GM19438 (cell line): ENCODE measurements at regions not wholly inside any gene's neighbourhood (a gene's known extent, or its start where the extent isn't known, plus 50 kb on each side); places are given as distances from the start of the nearest gene placed in this dataset.

Source experiments
- ATAC-seq: cut with Tn5 transposase; IDR thresholded peaks from one replicate; pipeline ENCODE4 v1.9.1; 2021; ENCODE audit warnings: low read depth; ENCODE audit not compliant: unreplicated experiment

DNA sequence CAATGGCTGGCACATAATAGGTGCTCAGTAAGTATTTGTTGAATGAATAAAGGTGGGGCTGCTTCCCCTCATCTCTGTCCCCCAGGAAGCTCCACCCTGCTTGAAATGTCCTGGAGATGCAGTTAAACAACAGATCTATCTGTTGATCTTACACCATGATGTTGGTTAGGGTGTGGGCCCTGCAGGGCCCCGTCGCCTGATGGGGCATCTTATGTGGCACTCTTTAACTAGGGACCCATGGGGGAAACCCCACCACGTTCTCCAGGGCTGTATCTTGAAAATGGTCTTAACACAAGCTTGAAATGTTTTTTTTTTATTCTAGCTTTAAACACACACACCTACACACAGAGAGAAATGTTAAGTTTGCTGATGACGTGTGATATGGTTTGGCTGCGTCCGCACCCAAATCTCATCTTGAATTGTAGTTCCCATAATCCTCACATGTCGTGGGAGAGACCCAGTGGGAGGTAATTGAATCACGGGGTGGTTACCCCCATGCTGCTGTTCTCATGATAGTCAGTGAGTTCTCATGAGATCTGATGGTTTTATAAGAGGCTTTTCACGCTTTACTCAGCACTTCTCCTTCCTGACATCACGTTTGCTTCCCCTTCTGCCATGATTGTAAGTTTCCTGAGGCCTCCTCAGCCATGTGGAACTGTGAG, 741.7 kb downstream of the VRK1 start:
- no peak for ATAC-seq

DNA sequence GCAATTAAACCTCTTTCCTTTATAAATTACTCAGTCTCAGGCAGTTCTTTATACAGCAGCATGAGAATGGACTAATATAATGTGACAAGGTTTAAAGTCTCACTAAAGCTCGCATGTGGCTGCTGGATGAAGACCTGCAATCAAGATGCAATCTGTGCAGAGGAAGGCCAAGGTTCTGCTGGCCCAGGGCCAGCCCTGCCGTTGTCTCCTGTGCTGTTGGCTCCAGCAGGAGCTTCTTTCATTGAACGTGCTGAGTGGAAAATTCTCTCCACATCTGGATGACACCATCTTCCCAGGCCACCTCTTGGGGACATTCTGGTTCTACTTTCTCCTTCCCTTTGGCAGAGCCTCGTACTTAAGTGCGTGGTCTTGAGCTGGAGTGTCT, 742.2 kb downstream of the VRK1 start:
- no peak for ATAC-seq

DNA sequence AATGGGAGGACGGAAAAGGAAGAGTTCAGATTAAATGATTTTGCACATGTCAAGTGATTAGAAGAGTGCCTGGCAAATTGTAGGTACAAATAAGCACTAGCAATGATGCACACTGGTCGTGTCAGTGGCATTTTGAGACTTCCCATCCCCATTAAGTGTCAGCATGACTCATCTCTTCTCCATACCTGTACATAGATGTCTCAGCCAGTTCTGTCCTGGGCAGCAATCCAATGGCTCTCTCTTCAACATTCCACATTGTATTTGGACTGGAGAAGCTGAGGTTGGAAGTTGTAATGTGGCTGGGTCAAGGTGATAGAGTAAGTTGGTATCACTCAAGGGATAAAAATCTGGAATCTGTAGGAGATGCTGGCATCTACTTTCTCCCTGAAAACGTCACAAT, 742.7 kb downstream of the VRK1 start:
- no peak for ATAC-seq

DNA sequence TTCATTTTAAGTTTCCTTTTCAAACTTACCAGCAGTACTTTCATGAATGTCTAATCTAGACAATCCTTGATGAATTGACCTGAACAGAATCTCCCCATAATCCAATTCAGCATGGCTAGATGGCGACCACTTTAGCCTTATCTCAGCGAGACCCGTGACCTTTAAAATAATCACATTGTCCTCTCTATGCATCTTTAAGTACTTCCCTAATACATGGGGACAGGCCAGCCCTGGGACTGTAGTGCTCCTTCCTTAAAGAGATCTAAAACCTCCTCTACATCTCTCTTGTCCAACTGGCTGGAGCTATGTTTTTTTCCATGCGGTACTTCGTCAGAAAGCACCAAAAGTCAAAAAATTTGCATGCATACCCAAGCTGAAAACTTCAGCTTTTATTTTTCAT, 746.0 kb downstream of the VRK1 start:
- ATAC-seq = no peak

DNA sequence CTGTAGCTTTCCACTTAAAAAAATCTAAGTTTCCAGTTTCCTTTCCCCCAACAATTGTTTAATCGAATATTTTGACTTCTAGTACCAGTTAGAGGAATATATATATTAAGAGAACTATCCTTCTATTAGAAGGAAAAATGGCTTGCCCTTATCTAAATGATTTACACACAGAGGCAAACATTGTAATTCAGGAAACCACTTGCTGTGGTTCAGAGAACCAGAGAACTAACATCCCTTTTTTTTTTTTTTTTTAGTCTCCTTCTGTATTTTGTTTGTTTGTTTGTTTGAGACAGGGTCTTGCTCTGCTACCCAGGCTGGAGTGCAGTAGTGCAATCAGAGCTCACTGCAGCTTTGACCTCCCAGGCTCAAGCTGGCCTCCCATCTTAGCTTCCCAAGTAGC, 746.6 kb downstream of the VRK1 start:
- no peak for ATAC-seq

DNA sequence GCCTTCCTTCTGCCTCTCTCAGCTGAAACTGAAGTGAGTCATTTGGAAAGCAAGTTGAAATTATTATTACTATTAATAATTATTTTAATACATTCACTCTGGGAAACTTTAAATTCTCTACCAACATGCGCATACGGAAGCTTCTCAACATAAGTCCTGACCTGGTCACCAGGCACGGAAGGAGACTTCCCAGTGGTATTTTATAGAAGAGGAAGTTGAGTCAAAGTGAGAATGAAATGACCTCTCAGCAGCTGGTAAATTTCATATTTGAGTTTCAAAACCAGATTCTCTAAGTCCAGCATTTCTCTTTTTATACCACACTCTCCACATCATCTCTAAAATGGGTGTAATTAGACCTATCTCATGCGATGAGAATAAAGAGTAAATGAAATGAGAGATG, 747.4 kb downstream of the VRK1 start:
- ATAC-seq = no peak

DNA sequence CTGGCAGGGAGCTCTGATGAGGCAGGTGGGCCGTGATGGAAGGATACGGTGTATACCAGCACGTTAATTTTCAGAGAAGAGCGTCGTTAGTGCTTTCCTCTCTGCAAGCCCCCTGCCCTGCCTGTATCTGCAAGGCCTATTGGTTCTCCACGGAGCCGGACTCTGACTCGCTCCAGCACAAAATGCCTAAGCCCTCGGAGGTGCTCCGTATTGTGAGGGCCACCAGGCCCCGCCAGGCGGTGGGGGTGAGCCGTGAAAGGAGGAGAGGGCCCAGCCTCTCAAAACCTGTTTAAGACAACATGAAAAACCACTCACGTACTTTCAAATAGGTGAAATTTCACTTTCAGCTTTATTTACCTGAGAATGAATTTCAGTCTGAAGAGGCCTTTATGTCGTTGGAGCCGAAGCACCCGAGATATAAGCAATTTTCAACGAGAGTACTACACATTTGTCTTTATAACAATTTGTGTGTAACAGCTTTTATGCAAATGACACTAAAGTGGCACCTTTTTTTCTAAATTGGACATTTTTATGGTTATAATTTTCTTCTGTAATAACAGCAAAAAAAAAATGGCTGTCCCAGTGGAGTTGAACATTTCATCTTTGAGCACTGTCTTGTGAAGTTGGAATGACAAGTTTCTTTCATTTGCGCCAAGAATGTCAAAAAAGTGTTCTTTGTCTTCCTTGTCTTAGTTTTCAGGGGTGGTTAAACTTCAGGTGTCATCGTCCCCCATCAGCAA, 749.5 kb downstream of the VRK1 start:
- ATAC-seq = no peak

DNA sequence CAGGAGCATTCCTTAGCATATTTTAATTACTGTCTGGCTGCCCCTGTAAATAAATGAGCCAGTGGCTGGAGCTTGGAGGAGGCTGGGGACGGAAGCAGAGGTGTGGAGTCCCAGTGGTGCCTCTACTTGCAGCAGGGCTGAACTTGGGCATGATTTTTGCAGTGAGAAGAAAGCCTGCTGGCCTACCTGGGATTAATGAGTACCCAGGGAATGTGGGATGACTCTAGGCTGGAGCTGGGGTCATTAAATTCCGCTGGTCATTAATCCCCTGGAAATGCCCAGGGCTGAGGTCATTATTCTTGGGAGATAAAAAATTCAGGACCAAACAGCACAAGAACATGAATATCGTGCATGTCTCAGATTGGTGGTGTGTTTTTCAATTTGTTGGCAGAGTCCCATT, 753.3 kb downstream of the VRK1 start:
- ATAC-seq = no peak

DNA sequence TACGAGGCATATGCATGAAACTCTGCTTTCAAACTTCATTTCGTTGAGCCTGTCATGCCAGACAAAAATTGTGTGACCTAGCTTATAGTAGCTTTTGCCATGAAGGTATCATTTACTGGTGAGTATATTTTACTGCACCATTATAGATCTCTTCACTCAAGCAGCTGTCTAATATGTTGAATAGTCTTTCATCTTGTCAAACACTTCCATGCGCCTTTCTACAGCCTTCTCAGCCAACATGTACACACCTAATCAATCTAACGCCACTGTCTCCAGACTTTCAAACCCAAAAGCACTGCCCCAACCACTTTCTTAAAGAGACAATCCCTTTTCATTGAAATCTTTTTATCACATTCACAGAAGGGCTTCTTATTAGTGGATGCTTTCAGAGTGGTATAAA, 757.4 kb downstream of the VRK1 start:
- no peak for ATAC-seq

DNA sequence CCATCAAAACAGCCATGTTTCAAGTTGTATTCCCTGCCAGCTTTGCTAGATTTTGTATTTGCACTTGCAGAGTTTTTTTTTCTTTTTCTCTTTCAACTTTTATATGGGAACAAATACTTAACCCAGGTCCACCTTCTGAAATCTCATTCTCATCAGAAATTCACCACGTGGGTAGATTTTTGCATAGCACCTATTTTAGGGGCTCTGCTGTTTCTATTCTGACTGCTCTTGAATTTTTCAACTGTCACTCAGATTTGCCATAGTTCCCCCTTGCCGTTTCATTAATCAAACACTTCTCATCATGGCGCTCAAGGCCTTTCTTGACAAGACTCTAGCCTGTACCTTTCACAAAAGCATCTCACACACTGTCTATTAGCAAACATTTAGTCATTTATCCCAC, 767.2 kb downstream of the VRK1 start:
- no peak for ATAC-seq

DNA sequence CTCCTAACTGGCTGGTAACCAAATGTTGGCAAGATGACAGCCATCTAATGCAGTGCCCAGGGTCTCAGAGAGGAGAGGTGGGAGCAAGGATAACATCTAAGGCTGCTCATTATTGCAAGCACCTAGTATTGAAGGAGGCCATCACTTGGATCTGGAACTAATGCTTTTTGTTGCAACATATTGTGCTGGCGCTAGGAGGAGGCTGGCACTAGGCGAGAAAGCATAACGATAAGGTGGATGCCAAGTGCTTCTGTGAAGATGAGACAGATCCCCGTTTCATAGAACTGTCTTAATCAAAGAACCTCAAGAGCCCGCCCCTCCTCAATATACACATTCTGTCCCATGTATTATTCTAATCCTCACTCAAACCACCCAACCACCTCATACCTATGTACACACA, 774.0 kb downstream of the VRK1 start:
- ATAC-seq = no peak

DNA sequence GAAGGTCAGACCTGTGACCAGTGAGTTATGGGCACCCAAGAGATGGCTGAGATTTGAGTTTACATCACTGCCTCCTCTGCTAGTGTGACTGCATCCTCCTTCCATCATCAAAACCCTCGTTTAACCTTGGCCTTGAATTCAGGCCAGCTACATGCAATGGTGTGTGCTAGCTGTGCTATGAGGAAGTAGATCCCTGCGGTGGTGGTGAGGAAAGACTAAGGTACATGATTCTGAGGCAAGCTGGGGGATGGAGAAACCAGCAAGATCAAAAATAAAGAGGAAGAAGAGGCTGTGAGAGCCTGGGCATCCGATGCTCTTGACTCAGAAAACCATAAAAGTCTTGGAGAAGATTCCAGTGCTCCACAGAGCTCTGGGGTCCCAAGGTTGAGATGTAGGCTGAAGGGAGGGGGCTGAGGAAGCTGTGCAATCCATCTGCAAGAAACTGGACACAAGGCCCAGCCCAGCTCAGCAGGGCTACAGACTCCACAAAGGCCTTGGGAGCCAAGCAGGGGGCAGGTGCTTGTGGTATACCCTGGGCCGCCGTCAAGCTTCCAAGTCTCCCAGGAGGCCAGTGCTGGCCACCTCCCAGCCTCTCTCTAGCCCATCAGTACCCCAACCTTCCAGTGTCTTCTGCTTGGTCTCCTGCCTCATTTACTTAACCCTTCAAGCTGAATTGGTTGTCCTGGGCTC, 774.8 kb downstream of the VRK1 start:
- no peak for ATAC-seq

DNA sequence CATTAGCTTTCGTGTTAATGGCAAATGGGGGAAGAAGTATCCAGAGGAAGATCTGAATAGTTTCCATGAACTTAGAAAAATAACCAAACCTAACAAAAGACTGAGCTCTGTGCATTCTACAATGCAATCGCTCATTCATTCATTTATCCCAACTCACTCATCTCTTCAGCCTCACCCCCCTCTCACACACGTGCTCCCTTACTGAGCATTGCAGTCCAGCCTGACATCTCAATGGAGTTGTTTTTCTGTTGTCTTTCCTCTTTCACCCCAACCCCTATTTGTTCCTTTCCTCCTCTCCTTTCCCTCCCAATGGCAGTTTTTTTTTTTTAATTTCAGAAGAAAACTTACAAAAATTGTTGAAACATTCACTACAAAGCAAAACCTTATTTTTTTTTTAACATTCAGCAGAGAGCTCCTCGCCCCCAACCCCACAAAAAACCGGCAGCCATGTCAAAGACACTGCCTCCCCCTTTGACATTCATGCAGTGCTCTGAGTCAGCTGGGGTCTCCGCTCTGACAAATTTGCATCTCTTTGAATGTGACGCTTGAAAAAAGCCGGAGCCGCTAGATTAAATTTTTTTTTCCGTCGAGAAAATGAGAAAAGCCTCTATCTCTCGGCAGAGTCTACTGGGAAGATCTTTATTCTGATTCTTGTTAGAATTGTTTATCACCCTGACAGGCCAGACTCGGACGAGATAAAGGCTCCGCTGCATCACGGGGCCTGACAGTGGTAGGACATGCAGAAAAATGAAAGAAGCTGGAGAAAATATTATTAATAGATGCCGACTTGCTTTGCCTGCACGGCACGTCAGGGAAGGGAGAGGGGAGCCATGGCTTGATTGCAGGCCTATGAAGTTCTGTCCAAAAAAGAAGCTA, 775.6 kb downstream of the VRK1 start:
- ATAC-seq = no peak

DNA sequence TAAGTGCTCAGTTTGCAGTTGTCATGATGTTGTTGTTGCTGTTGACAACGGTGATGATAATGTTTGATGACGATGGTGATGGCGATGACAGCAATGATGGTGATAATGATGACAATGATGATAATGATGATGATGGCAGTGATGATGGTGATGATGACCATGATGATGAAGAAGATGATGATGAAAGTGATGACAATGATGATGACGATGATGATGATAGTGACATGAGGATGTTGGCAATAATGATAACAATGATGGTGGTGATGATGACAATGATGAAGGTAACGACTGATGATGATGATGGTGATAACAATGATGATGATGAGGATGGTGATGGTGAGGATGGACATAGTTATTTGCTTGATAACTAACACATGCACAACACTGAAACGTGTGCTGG, 778.5 kb downstream of the VRK1 start:
- ATAC-seq = no peak

DNA sequence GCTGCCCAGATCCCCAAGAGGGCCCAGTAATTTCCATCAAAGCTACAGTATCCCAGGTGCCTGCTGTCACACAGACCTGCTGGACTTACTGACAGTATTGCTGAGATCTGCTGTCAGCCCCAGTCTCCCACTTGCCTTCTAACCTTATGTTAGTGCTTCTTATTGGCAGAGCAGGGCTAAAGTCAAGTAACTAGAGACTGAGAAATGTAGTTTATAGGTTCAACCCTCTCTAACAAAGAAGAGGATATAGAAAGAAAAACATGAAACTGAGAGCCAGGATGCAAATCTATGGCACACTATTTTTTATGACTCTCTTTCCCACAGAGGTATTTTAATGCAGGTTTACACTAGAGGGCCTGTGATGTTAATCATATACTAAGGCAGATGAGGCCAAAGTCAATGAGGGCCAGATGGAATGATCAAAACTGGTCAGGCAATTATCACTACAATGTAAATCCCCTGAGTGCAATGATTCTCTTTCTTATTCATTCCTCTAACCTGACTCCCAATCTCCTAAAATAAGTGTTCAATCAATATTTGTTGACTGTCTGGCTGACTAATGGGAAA, 781.9 kb downstream of the VRK1 start:
- ATAC-seq = no peak

DNA sequence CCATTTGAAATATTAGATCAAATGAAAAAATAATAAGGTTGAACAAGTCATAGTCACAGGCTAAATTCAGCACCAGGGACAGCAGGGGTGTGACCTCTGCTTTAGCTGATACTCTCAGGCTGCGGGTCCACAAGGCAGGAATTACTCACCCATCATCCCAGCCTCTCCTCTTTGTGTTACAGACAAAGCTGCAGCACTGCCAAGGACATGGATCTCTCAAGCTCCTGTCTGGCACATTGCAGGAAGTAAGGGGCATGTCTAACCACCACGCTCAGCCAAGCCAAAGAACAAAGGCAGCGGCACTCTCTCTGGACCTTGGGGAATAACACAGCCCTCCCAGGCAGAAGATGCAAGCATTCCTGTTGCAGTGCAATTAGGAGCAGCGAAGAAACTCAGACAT, 783.8 kb downstream of the VRK1 start:
- ATAC-seq = no peak

DNA sequence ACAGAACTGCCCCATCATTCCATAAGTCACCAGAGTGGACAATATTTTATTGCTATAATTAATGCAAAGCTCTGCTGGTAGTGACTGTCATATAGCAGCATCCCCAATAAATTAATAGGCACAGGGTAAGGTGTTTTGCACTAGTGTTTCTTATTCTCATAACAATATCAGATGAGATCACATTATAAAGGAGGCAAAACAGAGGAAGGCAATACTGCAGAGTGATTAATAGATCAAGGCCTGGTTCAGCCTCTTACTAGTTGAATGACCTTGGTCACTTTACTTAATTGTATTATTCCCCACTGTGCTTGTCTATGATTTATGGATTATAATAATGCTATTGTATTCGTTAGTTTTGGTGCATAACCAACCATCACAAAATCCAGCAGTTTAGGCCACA, 784.8 kb downstream of the VRK1 start:
- ATAC-seq = no peak

DNA sequence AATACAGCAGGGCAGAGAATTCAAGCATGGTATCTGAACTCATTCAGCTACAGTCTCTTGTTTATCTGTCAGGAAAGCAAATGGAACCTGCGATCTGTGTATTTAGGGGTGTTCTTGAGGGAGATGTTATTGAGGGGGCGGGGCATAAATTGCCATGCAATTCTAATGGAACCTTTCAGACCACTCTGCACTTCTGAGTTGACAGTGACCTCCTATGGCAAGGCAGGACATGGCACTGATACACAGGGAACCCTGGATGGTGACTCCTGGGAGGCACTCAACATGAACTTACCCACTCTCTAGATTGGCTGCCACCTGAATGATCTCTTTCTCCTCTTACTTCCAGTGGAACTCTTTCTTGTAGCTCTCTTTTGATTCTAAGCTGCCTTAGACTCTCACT, 787.3 kb downstream of the VRK1 start:
- no peak for ATAC-seq

DNA sequence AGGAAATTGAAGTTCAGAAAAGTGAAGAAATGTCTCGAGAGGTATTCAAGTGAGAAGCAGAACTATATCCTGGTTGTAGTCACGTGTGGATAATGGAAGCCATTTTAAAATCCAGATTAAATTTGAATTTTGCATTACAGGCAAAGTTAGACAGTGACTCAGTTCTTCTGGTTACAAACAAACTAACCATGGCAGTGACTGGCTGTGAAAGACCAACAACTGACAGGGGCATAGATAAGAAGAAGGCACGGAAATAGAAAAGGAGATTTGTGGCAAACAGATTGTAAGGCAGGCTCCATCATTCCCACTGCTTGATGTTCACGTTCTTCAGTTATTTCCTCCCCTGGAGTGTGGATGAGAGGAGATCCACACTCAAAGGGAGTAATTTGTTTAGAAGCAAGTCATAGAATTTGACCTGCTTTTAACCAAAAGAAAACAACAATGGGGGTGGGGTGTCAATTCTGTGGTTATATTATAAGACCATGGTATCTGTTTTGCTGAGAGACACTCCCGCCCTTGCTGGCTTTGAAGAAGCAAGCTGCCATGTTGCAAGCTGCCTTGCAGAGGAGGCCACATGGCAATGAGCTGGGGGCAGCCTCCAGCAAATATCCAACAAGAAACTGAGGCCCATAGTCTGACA, 795.3 kb downstream of the VRK1 start:
- ATAC-seq = no peak

DNA sequence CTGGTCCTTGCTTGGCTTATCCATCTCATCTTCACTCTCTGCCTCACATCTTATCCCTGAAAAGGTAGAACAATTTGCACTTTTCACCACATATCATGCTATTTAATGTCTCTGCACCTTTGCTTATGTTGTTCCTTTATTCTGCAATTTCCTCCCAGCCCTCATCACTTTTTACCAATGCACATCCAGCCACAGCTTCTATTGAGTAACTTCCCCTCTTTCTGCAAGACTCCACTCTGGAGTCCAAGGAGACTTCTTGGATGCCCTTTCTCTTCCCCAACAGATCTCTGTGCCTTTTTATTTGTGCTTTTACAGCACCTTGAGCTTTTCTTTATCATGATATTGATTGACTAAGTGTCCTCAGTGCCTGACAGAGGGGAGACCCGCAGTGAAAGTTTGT, 797.1 kb downstream of the VRK1 start:
- ATAC-seq = no peak
